Muscle of arm (tissue), 1 donor: ENCODE measurements at regions not wholly inside any gene's neighbourhood (a gene's known extent, or its start where the extent isn't known, plus 50 kb on each side); places are given as distances from the start of the nearest gene placed in this dataset.
"Not testable (repeated sequence)": the region's sequence is repeated elsewhere in the genome, so short reads cannot be mapped to it uniquely, and the experiment has no call there.

Experiments used
- DNase-seq: peaks from one replicate; pipeline ENCODE4 v3.0.0-alpha.2; 2013

DNA sequence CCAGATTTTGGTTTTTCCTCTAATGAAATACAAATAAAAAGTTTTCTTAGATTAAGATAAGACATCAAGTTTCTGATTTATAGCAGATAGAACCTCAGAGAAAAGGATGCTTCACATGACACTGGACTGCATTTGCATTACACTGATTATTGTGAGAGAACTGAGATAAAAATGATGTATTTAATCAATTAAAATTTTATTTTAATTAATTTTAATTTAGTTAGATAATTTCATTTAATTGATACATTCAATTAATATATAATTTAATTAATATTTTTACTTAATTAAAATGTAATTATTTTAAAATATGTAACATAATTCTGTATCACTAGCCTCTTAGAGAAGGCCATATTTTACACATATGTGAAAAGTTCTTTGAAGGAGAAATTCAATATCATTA lies 759.4 kb downstream of the TTLL7 start:
- DNase-seq, result not testable (repeated sequence)

DNA sequence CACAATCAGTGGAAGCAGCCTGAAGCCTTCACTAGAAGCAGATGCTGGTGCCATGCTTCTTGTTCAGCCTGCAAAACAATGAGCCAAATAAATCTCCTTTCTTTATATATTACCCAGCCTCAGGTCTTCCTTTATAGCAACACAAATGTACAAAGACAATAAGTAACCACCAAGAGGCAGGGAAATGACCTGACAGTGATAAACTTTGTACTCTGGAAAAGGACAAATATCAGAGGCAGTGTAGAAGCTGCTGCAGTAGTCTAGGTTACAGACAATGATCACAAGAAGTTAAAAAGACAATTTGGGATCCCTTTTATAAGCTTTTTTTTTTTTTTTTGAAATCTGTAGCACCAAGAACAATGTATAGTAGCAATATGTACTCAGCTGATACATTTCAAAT lies 760.3 kb downstream of the TTLL7 start:
- DNase-seq, result not testable (repeated sequence)

DNA sequence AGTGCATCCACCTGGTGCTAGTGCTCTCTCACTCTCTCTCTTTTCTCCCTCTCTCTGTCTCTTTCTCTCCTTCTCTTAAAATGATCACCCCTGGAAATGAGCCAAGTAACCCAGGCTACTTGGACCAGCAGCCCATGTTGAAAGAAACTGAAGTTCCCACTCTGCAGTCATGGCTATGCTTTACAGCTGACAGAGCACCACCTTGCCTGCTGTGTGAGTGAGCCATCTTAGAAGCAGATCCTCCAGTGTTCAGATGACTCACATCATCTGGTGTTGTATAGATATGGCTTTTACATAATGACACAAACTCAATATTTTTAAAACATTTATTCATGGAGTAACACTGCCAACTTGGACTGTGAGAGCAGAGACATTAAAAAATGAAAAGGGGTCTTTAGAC lies 779.1 kb downstream of the TTLL7 start:
- not testable (repeated sequence) for DNase-seq

DNA sequence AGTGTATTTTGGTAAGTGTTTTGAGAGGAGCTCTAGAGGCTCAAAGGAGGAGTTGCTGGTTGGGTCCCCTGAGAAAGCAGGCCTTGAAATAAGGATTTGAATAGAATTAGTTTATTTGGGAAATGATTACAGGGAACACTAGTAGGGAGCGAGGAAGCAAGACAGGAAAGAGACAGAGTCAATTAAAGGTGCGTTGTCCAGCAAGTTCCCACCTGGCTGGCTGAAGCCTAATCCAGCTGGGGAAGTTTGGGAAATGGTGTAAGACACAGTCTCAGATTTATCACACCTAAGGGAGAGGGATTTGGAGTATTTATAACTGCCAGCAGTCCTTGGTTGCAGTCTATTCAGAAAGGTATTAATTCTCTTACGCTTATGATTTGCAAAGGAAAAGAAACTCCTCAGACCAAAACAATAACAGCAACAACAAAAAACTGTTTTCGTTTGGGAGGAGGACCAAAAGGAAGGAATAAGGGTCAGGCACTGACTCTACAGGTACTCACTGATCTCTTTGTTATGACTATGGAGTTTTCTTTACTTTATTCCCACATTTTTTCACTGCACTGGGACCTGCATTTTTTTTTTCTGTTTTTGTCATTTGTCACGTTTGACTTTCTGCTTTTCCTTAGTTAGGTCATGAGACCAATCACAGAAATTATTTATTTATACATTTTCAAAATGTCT lies 780.8 kb downstream of the TTLL7 start:
- DNase-seq, result not testable (repeated sequence)

DNA sequence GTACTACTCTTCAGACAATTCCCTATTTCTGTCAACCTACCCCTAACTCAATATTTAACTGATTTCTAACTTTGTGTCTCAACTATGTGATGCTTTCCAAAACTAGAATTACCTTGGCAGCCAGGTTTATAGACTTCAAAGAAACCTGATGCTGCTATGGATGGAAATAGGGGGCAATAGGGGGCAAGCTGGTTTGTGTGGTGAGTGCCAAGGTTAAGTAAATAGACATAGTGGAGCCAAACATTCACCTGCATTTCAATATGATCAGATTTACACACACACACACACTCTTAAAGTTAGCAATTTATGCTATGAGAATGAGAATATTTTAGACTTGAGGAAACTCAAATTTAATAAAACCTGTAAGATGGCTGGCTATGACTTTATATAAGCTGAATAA lies 784.6 kb downstream of the TTLL7 start:
- not testable (repeated sequence) for DNase-seq

DNA sequence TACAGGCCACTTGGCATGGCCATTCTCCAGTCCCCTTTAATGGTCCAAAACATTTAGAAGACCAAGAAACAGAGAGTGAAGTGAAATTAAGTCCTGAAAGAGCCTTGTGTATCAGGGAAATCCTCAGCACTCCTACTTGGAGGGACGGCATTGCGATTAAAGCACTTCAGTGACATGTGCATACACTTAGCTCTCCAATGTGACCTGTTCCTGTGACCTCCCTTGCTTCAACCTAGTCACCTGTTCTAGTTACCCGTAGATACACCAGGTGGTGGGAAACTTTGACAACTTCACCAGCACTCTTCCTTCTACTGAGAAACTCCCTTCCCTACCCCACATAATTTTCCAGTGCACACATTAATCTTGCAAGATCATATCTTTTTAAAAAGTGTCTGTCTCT lies 785.3 kb downstream of the TTLL7 start:
- not testable (repeated sequence) for DNase-seq

DNA sequence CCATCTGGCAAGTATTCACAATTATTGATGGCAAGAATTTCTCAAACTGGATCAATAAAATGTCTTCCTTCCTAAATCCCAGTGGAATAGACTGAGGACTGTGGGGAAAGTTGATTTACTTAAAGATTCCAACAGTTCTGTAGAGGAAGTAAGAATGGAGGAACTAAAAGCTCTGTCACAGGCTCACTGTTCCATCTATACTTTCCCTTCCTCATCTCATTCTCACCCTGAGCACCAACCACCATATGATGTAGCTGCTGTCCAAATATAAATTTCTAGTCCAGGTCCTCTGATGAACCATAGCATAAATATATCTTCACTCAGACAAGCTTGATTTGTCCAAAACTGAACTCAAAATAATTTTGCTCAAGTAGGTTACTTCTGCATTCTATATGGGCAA lies 786.9 kb downstream of the TTLL7 start:
- not testable (repeated sequence) for DNase-seq

DNA sequence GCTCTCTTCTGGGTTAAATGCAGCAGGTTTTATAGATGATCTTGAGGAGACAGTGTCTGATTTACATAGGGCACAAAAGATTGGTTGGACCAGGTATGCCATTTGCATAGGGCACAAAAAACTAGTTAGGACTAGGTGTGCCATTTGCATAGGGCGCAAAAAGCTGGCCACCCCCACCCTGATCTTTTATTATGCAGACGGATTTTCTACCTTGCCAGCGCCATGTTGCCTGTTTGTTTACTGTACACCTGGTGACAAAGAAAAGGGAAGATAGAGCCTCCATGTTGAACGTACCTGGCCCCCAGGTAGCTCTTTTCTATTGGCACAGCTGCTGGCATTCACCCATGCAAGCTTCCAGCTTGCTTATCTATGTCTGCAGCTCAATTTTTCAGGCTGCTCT lies 790.4 kb downstream of the TTLL7 start:
- DNase-seq, result not testable (repeated sequence)

DNA sequence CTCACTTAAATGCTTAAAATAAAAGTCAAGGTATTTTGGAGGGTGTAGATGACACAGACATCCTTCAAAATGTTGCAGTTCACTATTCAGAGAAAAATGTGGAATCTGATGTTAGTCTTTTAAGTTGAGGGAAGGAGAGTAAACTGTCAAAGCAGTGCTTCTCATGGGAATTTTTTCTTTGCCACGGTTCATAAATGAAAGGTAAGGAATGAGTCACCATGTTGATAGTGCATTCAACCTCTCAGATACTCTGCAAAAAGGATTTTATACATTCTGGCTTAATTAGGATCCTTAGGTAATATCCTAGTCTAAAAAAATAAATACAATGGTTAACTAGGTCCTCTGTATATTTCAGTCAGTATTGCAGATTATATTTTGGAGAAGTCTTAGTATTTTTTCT lies 804.3 kb downstream of the TTLL7 start:
- DNase-seq, result not testable (repeated sequence)

DNA sequence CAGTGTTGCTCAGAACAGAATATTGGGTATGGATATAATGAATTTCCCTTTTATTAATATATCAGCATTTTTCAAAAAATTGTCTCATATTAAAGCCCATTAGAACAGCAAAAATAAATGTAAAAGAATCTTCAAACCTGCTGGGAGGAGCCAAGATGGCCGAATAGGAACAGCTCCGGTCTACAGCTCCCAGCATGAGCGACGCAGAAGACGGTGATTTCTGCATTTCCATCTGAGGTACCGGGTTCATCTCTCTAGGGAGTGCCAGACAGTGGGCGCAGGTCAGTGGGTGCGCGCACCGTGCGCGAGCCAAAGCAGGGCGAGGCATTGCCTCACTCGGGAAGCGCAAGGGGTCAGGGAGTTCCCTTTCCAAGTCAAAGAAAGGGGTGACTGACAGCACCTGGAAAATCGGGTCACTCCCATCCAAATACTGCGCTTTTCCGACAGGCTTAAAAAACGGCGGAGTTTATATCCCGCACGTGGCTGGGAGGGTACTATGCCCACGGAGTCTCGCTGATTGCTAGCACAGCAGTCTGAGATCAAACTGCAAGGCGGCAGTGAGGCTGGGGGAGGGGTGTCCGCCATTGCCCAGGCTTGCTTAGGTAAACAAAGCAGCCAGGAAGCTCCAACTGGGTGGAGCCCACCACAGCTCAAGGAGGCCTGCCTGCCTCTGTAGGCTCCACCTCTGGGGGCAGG lies 816.8 kb downstream of the TTLL7 start:
- not testable (repeated sequence) for DNase-seq

DNA sequence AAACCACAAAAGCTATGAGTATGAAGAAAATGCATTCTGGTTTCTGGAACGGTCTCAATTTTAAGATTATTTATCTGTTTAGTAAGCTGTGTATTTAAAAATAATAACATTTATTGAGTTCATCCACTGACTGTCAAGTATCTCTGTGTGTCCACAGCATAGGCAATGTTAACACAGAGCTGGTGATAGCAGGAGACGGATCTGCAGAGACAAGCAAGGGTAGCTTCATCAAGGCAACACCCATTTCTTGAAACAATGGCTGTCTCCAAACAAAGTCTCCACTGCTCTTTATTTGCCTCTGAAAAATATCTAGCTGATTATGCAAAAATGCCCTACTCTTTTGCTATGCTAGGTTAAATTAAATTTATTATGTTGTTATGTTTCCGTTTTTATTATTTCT lies 818.3 kb downstream of the TTLL7 start:
- not testable (repeated sequence) for DNase-seq

DNA sequence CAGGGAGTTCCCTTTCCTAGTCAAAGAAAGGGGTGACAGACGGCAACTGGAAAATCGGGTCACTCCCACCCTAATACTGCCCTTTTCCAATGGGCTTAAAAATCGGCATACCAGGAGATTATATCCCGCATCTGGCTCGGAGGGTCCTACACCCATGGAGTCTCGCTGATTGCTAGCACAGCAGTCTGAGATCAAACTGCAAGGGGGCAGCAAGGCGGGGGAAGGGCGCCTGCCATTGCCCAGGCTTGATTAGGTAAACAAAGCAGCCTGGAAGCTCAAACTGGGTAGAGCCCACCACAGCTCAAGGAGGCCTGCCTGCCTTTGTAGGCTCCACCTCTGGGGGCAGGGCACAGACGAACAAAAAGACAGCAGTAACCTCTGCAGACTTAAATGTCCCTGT lies 831.3 kb downstream of the TTLL7 start:
- DNase-seq, result not testable (repeated sequence)

DNA sequence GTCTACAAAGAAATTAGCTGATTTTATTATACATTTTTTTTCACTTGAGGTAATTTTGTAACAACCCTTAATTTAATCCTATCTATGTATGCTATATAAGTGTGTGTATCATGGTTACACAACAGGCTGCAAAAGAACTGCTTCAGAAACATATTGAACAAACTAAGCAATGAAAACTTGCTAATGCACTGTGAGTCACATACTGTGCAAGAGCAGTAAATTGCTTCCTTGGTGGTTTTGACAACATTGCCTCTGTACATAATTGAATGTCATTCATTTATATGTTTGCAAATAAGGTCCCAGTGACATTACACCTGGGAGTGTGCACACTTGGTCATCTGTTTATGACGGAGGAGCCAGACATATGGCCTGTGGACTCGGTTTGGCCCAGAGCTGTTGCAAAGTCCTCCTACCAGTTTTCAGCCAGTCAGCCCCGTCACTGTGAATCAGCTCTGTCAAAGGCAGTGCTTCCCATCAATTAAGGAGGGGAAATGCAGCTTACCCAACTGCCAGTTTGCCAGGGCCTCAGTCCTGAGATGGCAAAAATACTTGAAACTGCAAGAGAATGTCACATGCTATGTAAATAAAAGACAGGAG lies 835.0 kb downstream of the TTLL7 start:
- not testable (repeated sequence) for DNase-seq

DNA sequence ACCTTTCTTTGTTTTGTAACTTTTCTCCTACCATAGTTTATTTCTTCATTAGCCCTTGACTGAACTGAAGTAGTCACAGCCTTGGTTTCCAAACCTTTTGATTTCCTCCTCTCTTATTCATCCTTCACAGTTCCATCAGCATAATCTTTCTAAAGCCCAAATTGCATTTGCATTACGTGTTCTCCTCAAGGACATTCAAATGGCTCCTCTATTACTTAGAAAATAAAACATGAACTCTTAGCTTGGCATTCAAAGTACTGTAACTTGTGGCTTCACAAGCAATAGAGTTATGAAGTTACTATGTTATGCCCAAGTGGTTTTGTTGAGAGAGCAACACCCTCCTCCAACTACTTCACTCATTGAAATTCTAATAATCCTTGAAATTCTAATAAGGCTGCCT lies 840.0 kb downstream of the TTLL7 start:
- not testable (repeated sequence) for DNase-seq

DNA sequence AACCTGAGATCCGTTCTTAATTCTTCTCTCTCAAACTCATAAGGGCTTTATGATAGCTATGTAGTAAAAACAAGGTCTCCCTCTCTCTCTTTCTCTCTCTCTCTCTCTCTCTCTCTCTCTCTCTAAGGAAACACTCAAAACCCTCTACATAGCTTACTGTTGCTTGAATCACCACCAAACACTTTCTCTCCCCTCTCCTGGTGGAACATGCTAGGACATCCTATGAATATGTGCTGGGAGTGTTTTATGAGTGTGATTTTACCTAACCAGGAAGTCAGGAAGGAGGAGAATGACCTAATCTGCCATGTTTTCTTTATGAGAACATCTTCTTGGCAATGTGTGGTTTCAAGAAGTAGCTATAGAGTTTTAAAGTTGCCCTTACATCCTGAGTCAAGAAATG lies 844.6 kb downstream of the TTLL7 start:
- not testable (repeated sequence) for DNase-seq

DNA sequence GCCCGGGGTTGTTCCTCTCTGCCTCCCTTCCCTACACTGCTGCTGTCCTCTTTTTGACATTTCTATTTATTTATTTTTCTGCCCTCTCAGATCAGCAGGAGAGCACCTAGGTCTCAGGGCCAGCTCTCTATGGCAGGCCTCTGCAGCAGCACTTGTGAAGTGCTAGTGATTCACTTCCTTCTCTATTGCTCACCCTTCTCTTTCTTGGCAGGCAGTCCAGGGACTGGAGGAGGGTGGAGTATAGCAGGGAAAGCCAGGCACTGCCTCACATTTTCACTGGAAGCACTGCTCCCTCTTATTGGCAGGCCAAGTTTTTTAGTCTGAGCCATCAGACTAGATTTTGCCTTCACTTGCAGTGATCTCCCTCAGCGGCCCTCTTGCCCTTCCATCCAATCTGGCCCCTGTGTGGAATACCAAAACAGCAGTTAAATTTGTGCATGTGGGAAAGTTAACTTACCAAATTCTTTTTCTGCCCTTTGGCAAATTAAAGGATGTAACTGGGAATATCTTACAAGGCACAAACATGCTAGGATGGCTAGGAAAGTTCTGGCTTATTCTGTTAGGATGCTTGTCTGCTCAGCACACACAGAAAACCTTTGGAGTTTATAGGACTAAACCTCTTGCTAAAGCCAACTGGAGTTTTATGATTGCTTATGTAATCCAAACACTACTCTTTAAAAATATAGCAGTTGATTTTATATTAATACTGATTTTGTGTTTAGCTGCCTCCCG lies 847.6 kb downstream of the TTLL7 start:
- peak; percentile 39 for DNase-seq

DNA sequence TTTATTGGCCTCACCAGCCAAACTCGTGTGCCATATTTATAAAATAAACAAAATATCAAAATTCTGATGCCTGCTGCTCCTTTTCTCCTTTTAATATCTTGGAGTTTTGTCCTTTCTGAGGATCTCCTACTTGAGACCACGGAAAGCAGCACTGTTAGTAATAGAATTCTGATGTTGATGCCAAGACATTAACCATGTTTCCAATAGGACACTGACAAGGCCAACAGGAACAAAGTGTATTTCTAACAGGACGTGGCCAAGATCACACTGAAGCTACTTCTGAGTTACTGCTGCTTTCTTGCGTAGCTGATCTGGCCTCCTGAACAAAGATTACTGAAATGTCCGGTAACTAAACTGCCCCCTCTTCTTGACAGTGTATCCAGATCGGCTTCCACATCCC lies 848.5 kb downstream of the TTLL7 start:
- peak; percentile 7 for DNase-seq

DNA sequence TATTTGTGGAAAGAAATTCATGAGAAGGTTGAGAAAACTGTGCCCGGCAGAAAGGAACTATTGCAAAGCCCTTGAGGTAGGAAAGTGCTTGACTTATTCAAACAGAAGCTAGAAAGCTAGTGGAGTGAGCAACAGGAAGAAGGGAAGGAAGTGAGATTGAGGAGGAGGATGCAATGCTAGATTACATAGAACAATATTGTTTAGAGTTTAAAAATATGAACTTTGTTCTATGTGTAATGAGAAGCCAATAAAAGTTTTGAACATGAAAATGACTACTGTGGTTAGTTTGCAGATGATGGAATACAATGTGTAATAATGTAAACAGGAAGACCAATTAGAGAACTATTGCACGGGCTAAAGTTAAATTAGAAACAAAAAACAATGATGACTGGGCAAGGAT lies 853.1 kb downstream of the TTLL7 start:
- DNase-seq, result not testable (repeated sequence)

DNA sequence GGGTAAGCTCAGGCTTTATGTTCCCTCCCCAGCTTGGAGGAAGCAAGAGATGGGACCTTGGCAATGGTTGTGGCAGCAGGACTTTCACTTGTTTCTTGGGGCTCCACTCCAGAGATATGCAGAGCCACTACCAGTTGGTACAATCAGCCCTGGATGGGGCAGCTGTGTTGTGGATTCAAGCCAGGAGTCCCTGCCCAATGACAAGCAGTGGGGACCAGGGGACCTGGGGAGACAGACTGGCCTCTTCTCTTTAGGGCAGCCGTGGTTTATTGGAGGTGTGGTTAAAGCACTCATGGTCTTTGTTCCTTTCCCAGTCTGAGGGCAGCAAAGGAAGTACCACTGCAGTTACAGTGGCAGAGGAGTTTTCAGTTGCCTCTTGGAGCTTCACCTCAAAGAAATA lies 856.1 kb downstream of the TTLL7 start:
- not testable (repeated sequence) for DNase-seq

DNA sequence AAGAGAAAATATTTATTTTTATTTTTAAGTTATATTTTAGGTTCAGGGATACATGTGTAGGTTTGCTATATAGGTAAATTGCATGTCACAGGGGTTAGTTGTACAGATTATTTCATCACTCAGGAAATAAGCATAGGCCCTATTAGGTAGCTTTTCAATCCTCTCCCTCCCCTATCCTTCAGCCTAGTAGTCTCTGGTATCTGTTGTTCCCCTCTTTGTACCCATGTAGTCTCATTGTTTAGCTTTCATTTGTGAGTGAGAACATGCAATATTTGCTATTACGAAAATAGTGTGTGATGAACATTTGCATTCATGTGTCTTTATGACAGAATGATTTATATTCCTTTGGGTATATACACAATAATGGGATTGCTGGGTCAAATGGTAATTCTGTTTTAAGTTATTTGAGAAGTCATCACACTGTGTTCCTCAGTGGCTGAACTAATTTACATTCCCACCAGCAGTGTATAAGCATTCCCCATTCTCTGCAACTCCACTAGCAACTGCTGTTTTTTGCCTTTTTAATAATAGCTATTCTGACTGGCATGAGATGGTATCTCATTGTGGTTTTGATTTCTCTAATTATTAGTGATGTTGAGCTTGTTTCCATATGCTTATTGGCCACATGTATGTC lies 863.3 kb downstream of the TTLL7 start:
- not testable (repeated sequence) for DNase-seq

DNA sequence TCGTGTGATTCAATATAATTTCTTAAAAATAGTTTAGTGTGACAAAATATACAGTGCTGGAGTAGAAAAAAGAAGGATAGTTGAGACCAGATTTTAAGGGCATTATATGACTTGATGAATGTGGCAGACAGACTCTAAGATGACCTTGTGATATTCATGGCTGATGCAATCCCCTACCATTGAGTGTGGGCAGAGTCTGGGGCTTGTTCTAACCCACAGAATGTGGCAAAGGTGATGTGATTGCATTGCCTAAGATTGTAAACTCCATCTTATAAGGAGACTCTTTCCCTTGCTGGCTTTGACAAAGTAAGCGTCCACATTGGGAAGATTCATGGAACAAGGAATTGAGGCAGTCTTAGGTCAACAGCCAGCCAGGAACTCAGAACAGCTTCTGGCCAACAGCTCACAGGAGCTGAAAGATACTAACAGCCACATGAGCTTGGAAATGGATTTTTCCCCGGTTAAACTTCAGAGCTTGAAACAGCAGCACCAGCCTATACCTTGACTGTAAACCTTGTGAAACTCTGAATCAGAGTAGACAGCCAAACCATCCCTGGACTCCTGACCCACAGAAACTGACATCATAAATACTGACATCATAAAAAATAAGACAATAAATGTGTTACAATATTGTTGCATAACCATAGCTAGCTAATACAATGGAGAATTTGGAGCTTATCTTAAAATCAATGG lies 864.5 kb downstream of the TTLL7 start:
- not testable (repeated sequence) for DNase-seq

DNA sequence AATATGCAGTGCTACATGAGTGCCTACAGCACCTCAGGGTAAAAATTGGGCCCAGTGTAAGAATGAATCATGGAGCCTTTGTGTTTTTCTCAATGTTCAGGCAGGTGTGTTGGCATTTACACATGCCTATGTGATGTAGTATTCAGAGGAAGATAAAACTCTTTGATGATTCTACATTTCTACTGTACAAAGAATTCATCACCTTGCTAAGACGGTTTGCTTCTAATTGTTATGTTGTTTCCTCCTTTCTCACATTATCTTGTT lies 867.3 kb downstream of the TTLL7 start:
- no peak for DNase-seq
